Panc1 (cell line): ENCODE measurements at regions not wholly inside any gene's neighbourhood (a gene's known extent, or its start where the extent isn't known, plus 50 kb on each side); places are given as distances from the start of the nearest gene placed in this dataset.

Experiments
- ATAC-seq: fragments of 200-7000 bp; cut with Tn5 transposase; 2 replicates; pipeline ENCODE4 v1.9.1; 2020; ENCODE audit warnings: mild to moderate bottlenecking, moderate library complexity
- BruUV-seq: library from RNA; stranded (reverse); fragments of 400-500 nt; replicated peaks from 2 replicates; lab custom pipeline; 2021; lab: Mats Ljungman, UMichigan
- CTCF ChIA-PET: fragments of 300-600 bp; sonication (Branson Sonifier 250); formaldehyde crosslinking; loops from one replicate; lab custom pipeline; 2022; ENCODE audit warnings: antibody characterized with exemption; lab: Charles Lee
- POLR2A ChIA-PET: fragments of 300-600 bp; sonication (Branson Sonifier 250); formaldehyde crosslinking; loops from one replicate; lab custom pipeline; 2022; ENCODE audit warnings: antibody characterized with exemption; lab: Charles Lee
- DNase-seq: peaks from one replicate; pipeline ENCODE4 v3.0.0-alpha.2; 2010; ENCODE audit warnings: low read depth, low spot score
- H3K27ac ChIP-seq: 2 replicates; pipeline ENCODE4 v1.5.1; 2011; ENCODE audit warnings: mild to moderate bottlenecking, low read length, inconsistent platforms
- H3K27me3 ChIP-seq: fragments of 200-500 bp; sonication (Bioruptor generic); 2 replicates; pipeline ENCODE4 v1.6.0; 2014; ENCODE audit warnings: low read length, inconsistent platforms; ENCODE audit not compliant: control insufficient read depth, insufficient read depth
- H3K36me3 ChIP-seq: fragments of 200-500 bp; sonication (Bioruptor generic); 2 replicates; pipeline ENCODE4 v1.5.1; 2014; ENCODE audit warnings: inconsistent platforms, mild to moderate bottlenecking, low read length, moderate library complexity; ENCODE audit not compliant: control insufficient read depth, insufficient read depth
- H3K4me1 ChIP-seq: 2 replicates; pipeline ENCODE4 v1.5.1; 2011; ENCODE audit warnings: inconsistent platforms, mild to moderate bottlenecking, low read length, moderate library complexity; ENCODE audit not compliant: control insufficient read depth, insufficient read depth
- H3K4me3 ChIP-seq, 2 experiments: 2 replicates each; pipeline ENCODE4 v1.5.1; 2011 to 2012; ENCODE audit warnings: low read depth in 2 of 2, low read length in 2 of 2, mild to moderate bottlenecking in 2 of 2, inconsistent platforms in 1 of 2, moderate library complexity in 1 of 2
- H3K9me3 ChIP-seq: fragments of 200-500 bp; sonication (Bioruptor generic); 2 replicates; pipeline ENCODE4 v1.5.1; 2014; ENCODE audit warnings: low read depth, mild to moderate bottlenecking, inconsistent platforms, low read length, moderate library complexity; ENCODE audit not compliant: control insufficient read depth, insufficient read depth
- CTCF ChIP-seq: fragments of 450-650 bp; IDR thresholded peaks from 2 replicates; pipeline ENCODE4 v1.5.1; 2017; ENCODE audit warnings: mild to moderate bottlenecking
- POLR2AphosphoS5 ChIP-seq: IDR thresholded peaks from 2 replicates; pipeline ENCODE4 v1.6.1; 2012; ENCODE audit warnings: mild to moderate bottlenecking, low read depth, low read length, moderate library complexity
- REST ChIP-seq, 2 experiments: IDR thresholded peaks; 2 replicates each; pipeline ENCODE4 v1.6.1; 2011 to 2012; ENCODE audit warnings: low read depth in 2 of 2, control low read depth in 1 of 2, low read length in 1 of 2, mild to moderate bottlenecking in 1 of 2, moderate library complexity in 1 of 2; ENCODE audit not compliant: insufficient read depth in 1 of 2
- SIN3A ChIP-seq: IDR thresholded peaks from 2 replicates; pipeline ENCODE4 v1.6.1; 2012; ENCODE audit warnings: low read depth, mild to moderate bottlenecking, low read length, moderate library complexity, borderline replicate concordance; ENCODE audit not compliant: insufficient read depth
- TCF7L2 ChIP-seq: IDR thresholded peaks from 2 replicates; pipeline ENCODE4 v1.6.1; 2011; ENCODE audit warnings: mild to moderate bottlenecking, low read depth, low read length, inconsistent platforms
- in situ Hi-C: cut with HindIII; loops from 2 replicates; pipeline ENCODE4 v1.10.0; 2016; ENCODE audit warnings: low sequenced_read_pairs, low pct_unique_long_range_greater_than_20kb
- intact Hi-C: fragments of 100-400 bp; cut with micrococcal nuclease; formaldehyde crosslinking; loops from one replicate; pipeline ENCODE4 v1.10.0; 2022; ENCODE audit not compliant: unreplicated experiment

GRCh38 chr2:52934323-52934898 lies 833.2 kb upstream of the CHAC2 start:
- CTCF ChIA-PET = no interaction called here
- H3K4me1 ChIP-seq = peaks cover 3% of the 10 kb centered on the region; the same call in 1 of the 2 replicates
- no peaks in the 10 kb centered on the region for H3K36me3 ChIP-seq
- TF ChIP-seq TCF7L2 = peak; percentile 66
- peak; percentile 22; the same call in 1 of the 2 replicates for TF ChIP-seq POLR2AphosphoS5
- no peak for TF ChIP-seq REST (IDR thresholded peaks at IDR 0.05; ENCODE audit: insufficient read depth in 1 of 2, low read depth in 2 of 2, low read length in 1 of 2)
- POLR2A ChIA-PET = no interaction called here
- intact Hi-C loops (no loop called here), in situ Hi-C loops (no loop called here)
- no peaks in the 10 kb centered on the region for H3K9me3 ChIP-seq
- ATAC-seq (peak; percentile 84), DNase-seq (peak; percentile 67)
- peak overlapping the region; percentile 69; the same call in 1 of the 2 replicates for H3K27ac ChIP-seq
- no TSS peak for BruUV-seq
- H3K27me3 ChIP-seq = no peaks in the 10 kb centered on the region
- no peak overlapping the region for H3K4me3 ChIP-seq

GRCh38 chr2:52933878-52934277 lies 833.7 kb upstream of the CHAC2 start:
- H3K9me3 ChIP-seq = no peaks in the 10 kb centered on the region
- ATAC-seq = no peak
- in situ Hi-C loops = no loop called here
- H3K27me3 ChIP-seq = no peaks in the 10 kb centered on the region
- H3K36me3 ChIP-seq = no peaks in the 10 kb centered on the region
- peak overlapping the region; percentile 65; the same call in 1 of the 2 replicates for H3K27ac ChIP-seq
- H3K4me3 ChIP-seq = no peak overlapping the region
- BruUV-seq = no TSS peak
- peaks cover 3% of the 10 kb centered on the region; the same call in 1 of the 2 replicates for H3K4me1 ChIP-seq
- POLR2A ChIA-PET = no interaction called here
- intact Hi-C loops = no loop called here
- DNase-seq = no peak
- CTCF ChIA-PET = no interaction called here
- TF ChIP-seq POLR2AphosphoS5 (no peak), CTCF (no peak), TCF7L2 (no peak), SIN3A (no peak), REST (IDR thresholded peaks at IDR 0.05; ENCODE audit: insufficient read depth in 1 of 2, low read depth in 2 of 2, low read length in 1 of 2) (no peak)
